GM23248 (cell line): ENCODE measurements at regions not wholly inside any gene's neighbourhood (a gene's known extent, or its start where the extent isn't known, plus 50 kb on each side); places are given as distances from the start of the nearest gene placed in this dataset.
"Not testable (repeated sequence)": the region's sequence is repeated elsewhere in the genome, so short reads cannot be mapped to it uniquely, and the experiment has no call there.

Experiments
- EZH2 ChIP-seq: fragments of 200-600 bp; sonication (generic); IDR thresholded peaks from 2 replicates; pipeline ENCODE4 v1.6.1; 2018; ENCODE audit warnings: antibody characterized with exemption, mild to moderate bottlenecking; ENCODE audit not compliant: insufficient read depth, poor library complexity, severe bottlenecking
- EZH2phosphoT487 ChIP-seq: fragments of 200-600 bp; sonication (generic); IDR thresholded peaks from 2 replicates; pipeline ENCODE4 v1.6.1; 2018; ENCODE audit warnings: antibody characterized with exemption, moderate library complexity, mild to moderate bottlenecking, low read depth; ENCODE audit not compliant: insufficient read depth

DNA sequence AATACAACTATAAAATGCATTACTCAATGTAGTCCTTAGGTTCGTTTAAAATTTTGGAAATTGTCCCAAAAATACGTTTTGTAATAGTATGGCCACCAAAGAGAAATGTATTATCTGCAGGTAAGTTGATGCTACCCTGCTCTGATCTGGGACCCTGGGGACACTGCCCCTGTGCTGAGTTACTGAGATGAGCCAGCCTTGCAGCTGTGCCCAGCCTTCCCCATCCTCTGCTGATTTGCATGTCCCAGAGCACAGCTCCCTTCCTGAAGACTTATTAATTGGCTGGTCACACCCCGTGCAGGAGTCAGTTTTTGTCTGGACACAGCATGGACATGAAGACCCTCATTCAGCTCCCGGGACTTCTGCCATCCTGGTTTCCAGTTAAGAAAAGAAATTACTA is 1203.5 kb downstream of the RPIA start:
- TF ChIP-seq EZH2, EZH2phosphoT487: not testable (repeated sequence)
